IMR-90 (cell line): ENCODE measurements at regions not wholly inside any gene's neighbourhood (a gene's known extent, or its start where the extent isn't known, plus 50 kb on each side); places are given as distances from the start of the nearest gene placed in this dataset.

Source experiments
- ATAC-seq: fragments of 200-7000 bp; cut with Tn5 transposase; 2 replicates; pipeline ENCODE4 v1.9.1; 2020; ENCODE audit warnings: low read depth, mild to moderate bottlenecking, moderate library complexity
- BruUV-seq: library from RNA; stranded (reverse); fragments of 400-500 nt; replicated peaks from 2 replicates; lab custom pipeline; 2021; lab: Mats Ljungman, UMichigan
- CTCF ChIA-PET: fragments of 300-600 bp; formaldehyde crosslinking; extraction: SDS; loops from one replicate; lab custom pipeline; 2021; ENCODE audit warnings: antibody characterized with exemption; lab: Yijun Ruan, JAX
- POLR2A ChIA-PET: fragments of 300-600 bp; sonication (Branson Sonifier 250); formaldehyde crosslinking; loops from one replicate; lab custom pipeline; 2022; ENCODE audit warnings: antibody characterized with exemption; ENCODE audit not compliant: unreplicated experiment; lab: Charles Lee
- DNase-seq: peaks from one replicate; pipeline ENCODE4 v3.0.0; 2013
- H2AFZ ChIP-seq: replicated peaks from 2 replicates; pipeline ENCODE3; 2013; ENCODE audit warnings: low read length, mild to moderate bottlenecking; ENCODE audit not compliant: poor library complexity
- H2AK5ac ChIP-seq: 2 replicates; pipeline ENCODE4 v1.6.1; 2013; ENCODE audit warnings: low read depth, low read length, inconsistent platforms
- H2AK9ac ChIP-seq: replicated peaks from 2 replicates; pipeline ENCODE3; 2013; ENCODE audit warnings: mild to moderate bottlenecking, low read depth, low read length, moderate library complexity; ENCODE audit not compliant: poor library complexity
- H2BK120ac ChIP-seq: 2 replicates; pipeline ENCODE4 v1.6.1; 2013; ENCODE audit warnings: low read depth, low read length, inconsistent platforms
- H2BK15ac ChIP-seq: 3 replicates; pipeline ENCODE4 v1.6.1; 2013; ENCODE audit warnings: low read depth, low read length, inconsistent platforms
- H2BK20ac ChIP-seq: 2 replicates; pipeline ENCODE4 v1.6.1; 2013; ENCODE audit warnings: low read depth, mild to moderate bottlenecking, inconsistent platforms, low read length, moderate library complexity
- H2BK5ac ChIP-seq: 2 replicates; pipeline ENCODE4 v1.6.1; 2013; ENCODE audit warnings: mild to moderate bottlenecking, low read depth, low read length, inconsistent platforms; ENCODE audit not compliant: poor library complexity, severe bottlenecking
- H3K14ac ChIP-seq: replicated peaks from 2 replicates; pipeline ENCODE4 v1.6.1; 2013; ENCODE audit warnings: low read depth, low read length, inconsistent platforms
- H3K18ac ChIP-seq: 2 replicates; pipeline ENCODE4 v1.6.1; 2013; ENCODE audit warnings: low read depth, low read length, control low read depth
- H3K23ac ChIP-seq: 2 replicates; pipeline ENCODE4 v1.6.1; 2013; ENCODE audit warnings: low read depth, low read length, inconsistent platforms
- H3K27ac ChIP-seq: 2 replicates; pipeline ENCODE4 v1.5.1; 2013; ENCODE audit warnings: mild to moderate bottlenecking, control low read depth, low read length; ENCODE audit not compliant: insufficient read depth
- H3K27me3 ChIP-seq: 2 replicates; pipeline ENCODE4 v1.6.1; 2013; ENCODE audit warnings: low read length; ENCODE audit not compliant: control insufficient read depth, insufficient read depth
- H3K36me3 ChIP-seq: 2 replicates; pipeline ENCODE4 v1.6.1; 2013; ENCODE audit warnings: low read length, mixed read lengths; ENCODE audit not compliant: control insufficient read depth, insufficient read depth
- H3K4ac ChIP-seq: 2 replicates; pipeline ENCODE4 v1.6.1; 2013; ENCODE audit warnings: low read depth, low read length, inconsistent platforms
- H3K4me1 ChIP-seq: 2 replicates; pipeline ENCODE4 v1.6.1; 2013; ENCODE audit warnings: low read length, mixed read lengths; ENCODE audit not compliant: control insufficient read depth, insufficient read depth
- H3K4me2 ChIP-seq: 2 replicates; pipeline ENCODE4 v1.6.1; 2013; ENCODE audit warnings: low read depth, mild to moderate bottlenecking, control low read depth, low read length, moderate library complexity
- H3K4me3 ChIP-seq: 2 replicates; pipeline ENCODE4 v1.5.1; 2013; ENCODE audit warnings: low read depth, mild to moderate bottlenecking, control low read depth, low read length, moderate library complexity; ENCODE audit not compliant: insufficient read depth
- H3K56ac ChIP-seq: 2 replicates; pipeline ENCODE4 v1.6.1; 2013; ENCODE audit warnings: low read length, inconsistent platforms; ENCODE audit not compliant: insufficient read depth; ENCODE audit errors: extremely low read depth
- H3K79me1 ChIP-seq, 2 experiments: 2 replicates each; pipeline ENCODE4 v1.6.1; 2013; ENCODE audit warnings: low read length in 2 of 2, inconsistent platforms in 1 of 2, low read depth in 1 of 2
- H3K9ac ChIP-seq: 2 replicates; pipeline ENCODE4 v1.6.1; 2013; ENCODE audit warnings: low read depth, low read length, control low read depth
- H3K9me1 ChIP-seq: 2 replicates; pipeline ENCODE4 v1.6.1; 2013; ENCODE audit warnings: low read length, inconsistent platforms; ENCODE audit not compliant: insufficient read depth
- H3K9me3 ChIP-seq: 2 replicates; pipeline ENCODE4 v1.6.1; 2013; ENCODE audit warnings: low read length; ENCODE audit not compliant: control insufficient read depth, insufficient read depth
- H4K20me1 ChIP-seq: 2 replicates; pipeline ENCODE4 v1.6.1; 2013; ENCODE audit warnings: low read length, inconsistent platforms; ENCODE audit not compliant: insufficient read depth
- H4K5ac ChIP-seq: 2 replicates; pipeline ENCODE4 v1.6.1; 2013; ENCODE audit warnings: mild to moderate bottlenecking, low read depth, low read length, control low read depth
- H4K8ac ChIP-seq, 2 experiments: 2 replicates each; pipeline ENCODE4 v1.6.1; 2013; ENCODE audit warnings: low read depth in 2 of 2, low read length in 2 of 2, control low read depth in 1 of 2, inconsistent platforms in 1 of 2
- H4K91ac ChIP-seq: 2 replicates; pipeline ENCODE4 v1.6.1; 2013; ENCODE audit warnings: low read depth, low read length, inconsistent platforms; ENCODE audit not compliant: insufficient read depth
- BHLHE40 ChIP-seq: fragments of 150-350 bp; IDR thresholded peaks from 2 replicates; pipeline ENCODE4 v1.6.1; 2016; ENCODE audit warnings: mild to moderate bottlenecking, low read depth, low read length
- CEBPB ChIP-seq: IDR thresholded peaks from 2 replicates; pipeline ENCODE4 v1.6.1; 2012; ENCODE audit warnings: low read depth, low read length, improper control_type of control experiment
- CHD1 ChIP-seq: IDR thresholded peaks from 2 replicates; pipeline ENCODE4 v1.6.1; 2012; ENCODE audit warnings: low read depth, low read length, improper control_type of control experiment
- ELK1 ChIP-seq: fragments of 150-350 bp; IDR thresholded peaks from 2 replicates; pipeline ENCODE4 v1.6.1; 2016; ENCODE audit warnings: low read depth, mild to moderate bottlenecking, low read length, moderate library complexity, borderline replicate concordance
- FOS ChIP-seq: fragments of 150-350 bp; IDR thresholded peaks from 2 replicates; pipeline ENCODE4 v1.6.1; 2016; ENCODE audit warnings: low read depth, low read length
- MAFK ChIP-seq: IDR thresholded peaks from 2 replicates; pipeline ENCODE4 v1.6.1; 2012; ENCODE audit warnings: low read depth, low read length, improper control_type of control experiment
- MAZ ChIP-seq: IDR thresholded peaks from 2 replicates; pipeline ENCODE4 v1.6.1; 2012; ENCODE audit warnings: low read depth, mild to moderate bottlenecking, low read length, improper control_type of control experiment, moderate library complexity, borderline replicate concordance
- NFE2L2 ChIP-seq: fragments of 150-350 bp; IDR thresholded peaks from 2 replicates; pipeline ENCODE4 v1.6.1; 2016; ENCODE audit warnings: low read depth, mild to moderate bottlenecking, low read length
- POLR2A ChIP-seq: IDR thresholded peaks from 2 replicates; pipeline ENCODE4 v1.6.1; 2012; ENCODE audit warnings: mild to moderate bottlenecking, low read depth, low read length
- RAD21 ChIP-seq: IDR thresholded peaks from 2 replicates; pipeline ENCODE4 v1.6.1; 2012; ENCODE audit warnings: low read length, improper control_type of control experiment
- RCOR1 ChIP-seq: IDR thresholded peaks from 2 replicates; pipeline ENCODE4 v1.6.1; 2012; ENCODE audit warnings: mild to moderate bottlenecking, low read length, improper control_type of control experiment; ENCODE audit not compliant: insufficient replicate concordance
- SMC3 ChIP-seq: fragments of 150-350 bp; IDR thresholded peaks from 2 replicates; pipeline ENCODE4 v1.6.1; 2016; ENCODE audit warnings: low read depth, mild to moderate bottlenecking, antibody characterized with exemption, low read length, moderate library complexity
- WGBS, 2 experiments: methylation state at CpG; one replicate each; pipeline versions ENCODE4 v1.1.5 to v1.1.7; 2013; ENCODE audit warnings: missing lambda C conversion rate in 2 of 2; ENCODE audit not compliant: insufficient read length in 1 of 2; ENCODE audit errors: extremely low coverage in 2 of 2; 5-methylcytosine and 5-hydroxymethylcytosine counted together
- dilution Hi-C: fragments of 300-500 bp; cut with HindIII; formaldehyde crosslinking; loops from one replicate; pipeline ENCODE4 v1.14.3; 2018; ENCODE audit warnings: low sequenced_read_pairs; ENCODE audit not compliant: unreplicated experiment
- in situ Hi-C: fragments of 300-500 bp; cut with MboI; formaldehyde crosslinking; loops from 3 replicates; pipeline ENCODE4 v1.14.3; 2019; ENCODE audit warnings: low sequenced_read_pairs, inconsistent platforms, mixed read lengths
- intact Hi-C: fragments of 100-400 bp; cut with micrococcal nuclease; formaldehyde crosslinking; loops from 2 replicates; pipeline ENCODE4 v1.10.0; 2022
- TF ChIP-seq, protein P1 (sequence below): conservative IDR thresholded peaks from 2 replicates; pipeline ENCODE4 v1.5.1; 2012; ENCODE audit warnings: mild to moderate bottlenecking, low read depth, low read length, improper control_type of control experiment

DNA sequence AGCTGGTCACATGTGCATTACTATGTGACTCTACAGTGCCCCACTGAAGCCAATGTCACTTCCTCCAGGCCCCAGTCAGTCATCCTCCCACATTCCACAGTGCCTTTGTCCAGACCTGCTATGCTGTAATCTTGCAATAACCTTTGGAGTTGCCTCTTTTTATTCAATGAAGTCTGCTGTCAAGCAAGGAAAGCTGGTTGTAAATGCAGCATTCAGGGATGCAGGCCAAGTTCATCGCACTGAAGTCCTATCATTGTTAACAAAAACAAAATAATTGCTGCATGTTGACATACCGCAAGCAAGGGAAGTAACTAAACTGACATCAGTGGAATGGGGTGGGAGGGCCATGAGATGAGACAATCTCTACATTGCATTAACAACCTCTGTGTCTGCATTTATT, 131.2 kb upstream of the CDYL start:
- Histone ChIP-seq H3K9me3 (no peaks in the 10 kb centered on the region), H2BK120ac (no peak overlapping the region), H2AK5ac (0 out of 2 replicates have a peak overlapping the region, but pooled peaks have one; percentile 35), H3K4me3 (no peak overlapping the region), H4K91ac (no peak overlapping the region), H3K9ac (no peak overlapping the region), H3K27ac (no peak overlapping the region), H3K23ac (0 out of 2 replicates have a peak overlapping the region, but pooled peaks have one; percentile 29), H2BK5ac (no peak overlapping the region), H3K27me3 (no peaks in the 10 kb centered on the region), H3K9me1 (peaks cover 7% of the 10 kb centered on the region; the same call in 1 of the 2 replicates), H4K8ac (no peak overlapping the region), H3K18ac (no peak overlapping the region), H3K79me1 (no peaks in the 10 kb centered on the region), H2AFZ (no peak overlapping the region), H3K36me3 (no peaks in the 10 kb centered on the region), H3K4ac (no peak overlapping the region), H3K56ac (no peak overlapping the region), H3K4me2 (no peak overlapping the region), H2BK15ac (no peak overlapping the region), H4K20me1 (no peaks in the 10 kb centered on the region), H2AK9ac (no peak overlapping the region), H4K5ac (no peak overlapping the region), H3K4me1 (peaks cover 6% of the 10 kb centered on the region), H3K14ac (no peak overlapping the region), H2BK20ac (no peak overlapping the region; the same call in 1 of the 2 replicates)
- no TSS peak for BruUV-seq
- intact Hi-C loops = no loop called here
- no peak for ATAC-seq
- ChIA-PET CTCF (no interaction called here), POLR2A (no interaction called here)
- in situ Hi-C loops = no loop called here
- peak; percentile 20 for DNase-seq
- WGBS, 2 experiments = no CpG with 5 or more reads among the region's 2 CpGs
- TF ChIP-seq MAZ = no peak
- no peak for TF ChIP-seq CEBPB
- no peak for TF ChIP-seq SMC3
- TF ChIP-seq ELK1 = no peak
- no peak for TF ChIP-seq FOS
- TF ChIP-seq BHLHE40 = no peak
- TF ChIP-seq CHD1 = no peak
- TF ChIP-seq RAD21 = no peak
- TF ChIP-seq NFE2L2 = no peak
- TF ChIP-seq POLR2A = no peak
- no peak for TF ChIP-seq MAFK
- TF ChIP-seq, protein P1, sequence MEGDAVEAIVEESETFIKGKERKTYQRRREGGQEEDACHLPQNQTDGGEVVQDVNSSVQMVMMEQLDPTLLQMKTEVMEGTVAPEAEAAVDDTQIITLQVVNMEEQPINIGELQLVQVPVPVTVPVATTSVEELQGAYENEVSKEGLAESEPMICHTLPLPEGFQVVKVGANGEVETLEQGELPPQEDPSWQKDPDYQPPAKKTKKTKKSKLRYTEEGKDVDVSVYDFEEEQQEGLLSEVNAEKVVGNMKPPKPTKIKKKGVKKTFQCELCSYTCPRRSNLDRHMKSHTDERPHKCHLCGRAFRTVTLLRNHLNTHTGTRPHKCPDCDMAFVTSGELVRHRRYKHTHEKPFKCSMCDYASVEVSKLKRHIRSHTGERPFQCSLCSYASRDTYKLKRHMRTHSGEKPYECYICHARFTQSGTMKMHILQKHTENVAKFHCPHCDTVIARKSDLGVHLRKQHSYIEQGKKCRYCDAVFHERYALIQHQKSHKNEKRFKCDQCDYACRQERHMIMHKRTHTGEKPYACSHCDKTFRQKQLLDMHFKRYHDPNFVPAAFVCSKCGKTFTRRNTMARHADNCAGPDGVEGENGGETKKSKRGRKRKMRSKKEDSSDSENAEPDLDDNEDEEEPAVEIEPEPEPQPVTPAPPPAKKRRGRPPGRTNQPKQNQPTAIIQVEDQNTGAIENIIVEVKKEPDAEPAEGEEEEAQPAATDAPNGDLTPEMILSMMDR = no peak
- no peak for TF ChIP-seq RCOR1
- dilution Hi-C loops = no loop called here
